Astrocyte (in vitro differentiated cells and primary cell): ENCODE measurements at regions not wholly inside any gene's neighbourhood (a gene's known extent, or its start where the extent isn't known, plus 50 kb on each side); places are given as distances from the start of the nearest gene placed in this dataset.

ENCODE experiments used
- CTCF ChIP-seq: IDR thresholded peaks from 2 replicates; pipeline ENCODE4 v1.5.1; 2011; ENCODE audit warnings: low read depth, mild to moderate bottlenecking, inconsistent platforms, low read length, moderate library complexity; ENCODE audit not compliant: insufficient read depth
- EZH2 ChIP-seq: IDR thresholded peaks from 2 replicates; pipeline ENCODE4 v1.6.1; 2012; ENCODE audit warnings: mild to moderate bottlenecking, low read length, inconsistent platforms; ENCODE audit not compliant: insufficient read depth

GRCh38 chr7:354597-355470, 64.9 kb downstream of the FOXL3 start:
- TF ChIP-seq CTCF (no peak), EZH2 (no peak)
